ENCODE measurements at regions not wholly inside any gene's neighbourhood (a gene's known extent, or its start where the extent isn't known, plus 50 kb on each side); places are given as distances from the start of the nearest gene placed in this dataset.
"Not testable (repeated sequence)": the region's sequence is repeated elsewhere in the genome, so short reads cannot be mapped to it uniquely, and the experiment has no call there.

DNA sequence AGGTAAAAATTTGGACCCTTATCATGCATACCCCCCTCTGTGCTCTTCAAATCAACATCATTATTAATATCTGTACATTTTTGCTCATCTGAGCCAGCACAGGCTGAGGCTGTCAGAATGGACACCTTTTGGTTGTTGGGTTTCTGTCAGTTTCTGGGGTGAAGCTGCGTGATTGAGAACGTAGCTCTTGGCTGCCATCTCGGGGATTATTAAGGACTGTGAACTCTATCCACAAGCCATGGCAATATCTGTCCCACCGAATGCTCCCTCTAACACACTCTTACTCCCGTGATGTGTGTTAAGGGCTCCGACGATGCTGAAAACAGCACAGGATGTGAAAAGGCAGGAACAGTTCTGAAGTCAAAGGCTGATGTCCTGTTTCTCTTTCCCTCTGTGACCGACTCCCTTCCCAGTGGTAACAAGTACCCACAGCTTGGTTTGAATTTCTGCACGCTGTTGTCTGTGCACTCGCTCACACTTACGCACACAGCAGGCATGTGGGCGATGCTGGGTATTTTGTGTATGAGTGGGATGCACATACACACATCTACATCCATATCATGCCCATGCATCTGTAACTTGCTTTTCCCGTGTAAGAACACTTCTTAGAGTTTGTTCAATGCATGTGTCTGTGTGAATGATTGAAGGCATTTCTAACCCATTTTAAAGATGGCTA lies 405.6 kb downstream of the TMEM121 start:
- no peak for DNase-seq (ENCODE audit: low read depth in 2 of 2)

- no peak for DNase-seq (ENCODE audit: low read depth in 2 of 2)
Measured at GRCh38 chr14:105933238-105933637, 406.9 kb downstream of the TMEM121 start.

DNA sequence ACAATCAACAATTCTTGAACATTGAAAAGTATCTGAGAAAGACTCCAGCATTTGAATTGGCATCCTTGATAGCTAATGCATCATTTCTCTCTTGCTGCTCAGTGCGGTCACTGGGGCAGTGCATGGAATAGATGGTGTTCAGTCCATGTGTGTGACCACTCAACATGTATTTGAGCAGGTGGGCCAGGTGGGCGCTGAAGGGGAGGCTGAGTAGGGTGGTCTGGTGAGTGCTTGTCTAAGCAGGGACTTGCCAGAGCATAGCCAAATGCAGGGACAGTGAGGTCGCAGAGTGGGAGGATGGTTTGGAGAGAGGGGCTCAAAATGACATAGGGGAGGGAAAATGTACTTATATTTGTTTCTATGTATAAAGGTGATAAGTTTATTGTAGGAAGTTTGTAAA lies 409.0 kb downstream of the TMEM121 start:
- no peak for DNase-seq (ENCODE audit: low read depth in 2 of 2)

- DNase-seq (ENCODE audit: low read depth in 2 of 2): no peak
Measured at GRCh38 chr14:105937253-105938054, 411.1 kb downstream of the TMEM121 start.

DNA sequence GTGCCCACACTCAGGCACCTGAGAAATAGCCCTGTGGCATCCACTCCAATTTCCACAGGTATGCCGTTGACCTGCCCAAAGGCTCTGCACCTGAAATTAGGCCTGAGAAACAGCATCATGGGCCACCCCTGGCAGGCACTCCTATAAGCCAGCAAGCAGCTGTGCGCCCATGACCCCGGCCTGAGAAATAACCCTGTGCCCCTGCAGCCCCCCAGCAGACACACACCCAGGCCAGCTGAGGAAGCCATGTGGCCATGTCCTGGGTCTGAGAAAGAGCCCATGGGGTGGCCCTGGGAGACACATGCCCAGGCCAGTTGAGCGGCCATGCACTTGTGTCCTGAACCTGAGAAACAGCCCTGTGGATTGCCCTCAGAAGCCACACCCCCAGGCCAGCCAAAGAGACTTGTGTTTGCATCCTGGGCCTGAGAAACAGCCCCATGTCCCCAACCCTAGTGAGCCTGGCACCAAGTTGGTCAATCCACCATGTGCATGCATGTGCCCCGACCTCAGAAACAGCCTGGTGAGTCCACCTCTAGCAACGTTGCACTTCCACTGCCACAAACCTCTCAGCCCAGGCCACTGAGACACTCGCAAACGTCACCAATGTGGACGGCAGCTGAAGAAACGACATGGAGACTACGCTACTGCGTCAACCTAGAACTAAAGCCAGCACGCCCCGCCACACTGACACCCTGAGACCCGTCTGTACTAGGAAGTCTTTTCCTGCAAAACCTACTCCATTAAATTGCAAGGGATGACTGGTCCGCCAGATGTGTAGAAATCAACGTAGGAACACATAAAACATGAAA lies 411.9 kb downstream of the TMEM121 start:
- DNase-seq (ENCODE audit: low read depth in 2 of 2): no peak

DNA sequence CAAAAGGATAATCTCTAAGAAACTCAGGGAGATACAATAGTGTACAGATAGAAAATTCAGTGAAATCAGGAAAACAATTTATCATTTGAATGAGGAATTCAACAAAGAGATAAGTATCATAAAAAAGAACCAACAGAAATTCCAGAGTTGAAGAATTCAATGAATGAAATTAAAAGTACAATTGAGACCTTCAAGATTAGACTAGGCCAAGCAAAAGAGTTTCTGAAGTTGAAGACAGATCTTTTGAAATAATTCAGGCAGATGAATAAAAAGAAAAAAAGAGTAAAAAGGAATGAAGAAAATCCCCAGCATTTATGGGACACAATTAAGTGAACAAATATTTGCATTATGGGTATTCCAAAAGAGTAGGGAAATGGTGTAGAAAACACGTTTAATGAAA lies 412.6 kb downstream of the TMEM121 start:
- no peak for DNase-seq (ENCODE audit: low read depth in 2 of 2)

- no peak for DNase-seq (ENCODE audit: low read depth in 2 of 2)
Measured at GRCh38 chr14:105939810-105940508, 413.6 kb downstream of the TMEM121 start.

DNA sequence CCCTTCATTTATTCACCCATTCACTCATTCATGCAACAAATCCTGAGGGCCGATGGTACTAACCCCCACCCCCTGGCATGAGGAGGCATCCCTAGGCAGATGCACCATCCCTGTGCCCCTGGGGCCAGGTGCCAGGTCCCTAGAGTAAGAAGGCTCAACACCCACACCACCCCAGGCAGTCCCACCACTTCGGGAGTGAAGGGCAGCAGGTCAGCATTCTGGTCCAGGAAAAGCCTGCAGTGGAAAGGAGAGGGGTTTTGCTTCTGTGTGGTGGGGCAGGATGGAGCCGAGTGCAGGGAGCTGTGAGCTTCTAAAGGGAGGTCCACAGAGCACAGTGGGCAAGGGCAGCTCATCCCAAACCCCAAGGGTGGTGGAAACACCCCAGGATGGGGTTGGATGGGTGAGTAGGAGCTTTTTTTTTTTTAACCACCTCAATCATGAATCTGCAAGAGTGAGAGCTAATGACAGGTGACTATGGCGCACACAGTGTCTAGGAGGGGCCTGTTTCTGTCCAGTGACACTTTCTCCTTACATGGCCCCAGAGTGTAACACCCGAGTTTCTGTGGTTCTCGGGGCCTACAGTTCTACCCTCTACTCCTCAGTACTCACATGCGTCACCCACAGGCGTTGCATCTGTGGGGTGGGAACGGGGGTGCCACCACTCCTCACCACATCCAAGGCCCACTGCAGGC lies 414.3 kb downstream of the TMEM121 start:
- no peak for DNase-seq (ENCODE audit: low read depth in 2 of 2)

DNA sequence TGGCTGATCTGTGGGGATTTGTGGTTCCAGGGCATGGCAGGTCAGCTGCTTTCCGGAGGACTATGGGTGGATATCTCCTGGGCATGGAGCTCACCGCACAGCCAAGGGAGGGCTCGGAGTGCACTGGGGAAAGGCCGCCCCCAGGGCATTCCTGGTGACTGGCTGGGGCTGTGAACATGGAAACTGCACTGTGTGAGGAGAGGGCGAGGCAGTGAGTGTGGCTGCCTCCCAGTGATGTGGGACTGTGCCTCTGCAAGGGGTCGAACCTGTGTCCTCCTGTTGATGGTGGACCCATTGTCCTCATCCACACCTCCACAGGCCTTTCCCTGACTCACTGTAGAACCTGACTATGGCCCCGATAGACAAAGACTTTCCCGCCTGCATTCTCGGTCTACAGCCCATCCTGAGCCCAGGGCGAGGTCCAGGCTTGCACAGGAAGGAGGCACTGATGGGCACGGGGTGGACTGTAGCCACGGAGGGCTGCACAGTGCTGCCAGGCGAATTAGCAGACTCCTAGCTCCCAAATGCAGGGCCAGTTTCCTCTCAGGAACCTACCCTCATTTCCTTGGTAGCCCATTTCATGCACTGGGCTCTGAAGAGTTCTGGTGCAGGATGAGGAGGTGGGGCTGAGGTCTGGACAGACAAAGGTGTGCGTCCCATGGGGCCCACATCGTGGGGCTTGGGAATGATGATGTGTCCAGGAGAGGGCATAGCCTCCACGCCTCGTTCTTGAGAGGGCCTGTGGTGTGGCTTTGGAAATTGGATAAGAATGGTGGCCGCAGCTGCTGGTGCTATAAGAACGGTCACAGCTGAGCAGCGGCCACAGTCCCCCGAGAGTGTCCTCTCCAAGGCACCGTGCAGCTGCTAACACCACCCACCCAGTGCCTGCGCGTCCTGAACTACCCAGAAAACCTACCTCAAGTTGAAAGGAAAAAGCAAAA lies 415.1 kb downstream of the TMEM121 start:
- DNase-seq (ENCODE audit: low read depth in 2 of 2): no peak

GRCh38 chr14:105942725-105943124 lies 416.3 kb downstream of the TMEM121 start:
- not testable (repeated sequence) for DNase-seq (ENCODE audit: low read depth in 2 of 2)

DNA sequence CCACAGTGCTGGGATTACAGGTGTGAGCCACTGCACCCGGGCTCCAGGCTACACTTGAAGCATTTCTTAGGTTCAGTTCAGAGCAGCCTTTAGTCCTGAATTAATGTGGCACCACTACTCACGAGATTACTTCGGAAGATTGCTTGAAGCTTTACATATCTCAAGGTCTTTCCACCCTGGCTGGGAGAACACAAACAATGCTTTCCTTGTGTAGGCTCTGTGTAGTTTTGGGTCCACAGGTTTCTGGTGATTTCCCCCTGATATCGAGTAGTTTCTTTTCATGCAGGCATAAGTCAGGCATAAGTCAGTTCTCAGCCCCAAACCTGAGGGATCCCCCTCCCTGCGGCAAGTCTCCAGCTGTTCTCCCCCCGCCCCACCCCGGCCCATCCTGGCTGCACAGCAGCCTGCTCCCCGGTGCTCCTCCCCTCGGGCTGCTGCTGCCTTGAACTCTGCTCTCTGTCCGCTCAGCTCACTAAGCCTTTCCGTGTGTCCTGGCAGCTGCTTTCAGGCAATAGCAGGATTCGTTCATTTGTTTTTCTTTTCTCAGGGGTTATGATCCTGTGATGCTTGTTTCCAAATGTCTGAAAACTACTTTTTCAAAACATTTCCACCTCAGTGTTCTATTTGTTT lies 417.7 kb downstream of the TMEM121 start:
- no peak for DNase-seq (ENCODE audit: low read depth in 2 of 2)

DNA sequence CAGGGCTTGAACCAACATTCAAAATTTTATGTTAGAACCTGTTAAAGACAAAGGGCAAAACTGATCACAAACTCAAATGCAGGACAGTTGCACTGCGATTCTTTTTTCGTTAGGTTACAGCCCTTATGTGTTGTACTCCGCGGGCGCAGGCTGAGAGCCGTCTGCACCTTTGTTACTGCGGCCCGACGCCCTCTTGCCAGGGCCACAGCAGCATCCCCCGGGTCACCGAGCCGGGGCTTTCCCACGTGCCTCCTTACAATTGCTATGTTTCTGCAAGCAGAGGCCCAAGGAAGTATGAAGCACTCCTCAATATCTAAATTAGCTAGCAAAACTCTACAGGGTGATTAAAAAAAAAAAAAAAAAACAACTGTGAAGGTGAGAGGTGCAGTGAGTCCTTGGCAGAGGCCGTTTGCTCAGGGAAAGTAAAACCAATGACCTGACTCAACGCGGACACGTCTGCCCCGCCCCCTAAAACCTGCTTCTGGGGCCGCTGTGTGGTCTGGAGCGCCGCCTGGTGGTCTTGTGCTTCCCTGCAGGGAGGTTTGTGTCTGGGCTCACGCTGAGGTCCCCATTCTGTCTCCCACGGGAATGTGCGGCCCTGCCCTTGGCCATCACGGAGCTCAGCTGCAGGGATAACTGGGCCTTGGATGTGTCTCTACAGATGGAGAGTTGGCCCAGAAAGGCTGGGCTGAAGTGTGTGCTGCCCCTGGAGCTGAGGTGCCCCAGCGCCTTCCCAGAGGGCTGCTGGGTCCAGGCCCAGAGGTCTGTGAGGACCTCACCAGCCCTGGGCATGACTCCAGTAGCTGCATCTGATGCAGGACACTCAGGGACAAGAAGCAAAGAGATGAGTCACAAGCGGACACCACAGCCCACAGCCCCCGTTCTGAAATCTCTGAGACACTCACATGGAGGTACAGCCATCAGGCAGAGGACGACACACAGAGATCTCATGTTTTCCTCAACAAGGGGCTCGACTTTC lies 418.5 kb downstream of the TMEM121 start:
- peak; percentile 56 to 61 for DNase-seq (ENCODE audit: low read depth in 2 of 2)

DNA sequence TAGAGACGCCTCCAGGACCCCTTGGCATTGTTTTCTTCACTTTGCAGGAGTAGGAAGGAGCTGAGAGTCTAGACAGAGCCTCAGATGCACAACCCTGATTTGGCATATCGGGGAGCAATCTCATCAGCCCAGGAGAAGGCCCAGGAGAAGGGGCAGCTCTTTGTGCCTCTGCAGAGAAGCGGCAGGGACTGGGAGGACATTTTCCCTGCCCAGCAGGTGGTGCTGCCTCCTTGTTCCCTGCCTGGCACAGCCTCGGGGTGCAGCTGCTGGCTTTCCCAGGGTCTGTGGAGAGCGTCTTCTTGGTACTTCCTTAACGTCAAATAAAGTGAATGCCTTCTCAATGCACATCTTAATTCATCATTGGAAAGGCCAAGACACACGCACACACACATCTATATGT lies 419.5 kb downstream of the TMEM121 start:
- DNase-seq (ENCODE audit: low read depth in 2 of 2): no peak

- DNase-seq (ENCODE audit: low read depth in 2 of 2): no peak
Measured at GRCh38 chr14:105947599-105947998, 421.2 kb downstream of the TMEM121 start.

GRCh38 chr14:105948955-105949354 lies 422.6 kb downstream of the TMEM121 start:
- DNase-seq (ENCODE audit: low read depth in 2 of 2): not testable (repeated sequence)

DNA sequence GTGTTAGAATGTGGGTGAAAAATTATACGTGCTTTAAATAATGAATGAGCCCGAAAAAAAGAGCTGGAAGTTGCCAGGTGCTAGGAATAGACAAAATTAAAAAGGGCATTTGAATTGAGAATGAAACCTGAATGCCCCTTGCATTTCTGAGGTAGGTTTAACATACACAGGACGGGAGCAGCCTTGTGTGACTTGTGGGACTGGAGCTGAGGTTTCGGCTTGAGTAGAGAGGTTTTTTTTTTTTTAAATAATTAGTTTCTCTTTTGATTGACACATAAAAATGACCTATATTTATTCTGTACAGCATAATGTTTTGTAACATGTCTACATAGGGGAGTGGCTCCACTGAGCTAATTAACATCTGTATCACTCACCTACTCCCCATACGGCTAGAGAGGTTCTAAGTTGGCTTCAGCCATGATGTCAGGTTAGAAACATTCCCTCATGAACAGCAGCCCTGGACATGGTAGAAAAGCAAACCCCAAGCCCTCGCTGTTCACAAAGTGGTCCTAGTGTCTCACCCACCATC lies 424.0 kb downstream of the TMEM121 start:
- not testable (repeated sequence) for DNase-seq (ENCODE audit: low read depth in 2 of 2)

- no peak for DNase-seq (ENCODE audit: low read depth in 2 of 2)
Measured at GRCh38 chr14:105951399-105951798, 425.0 kb downstream of the TMEM121 start.

DNA sequence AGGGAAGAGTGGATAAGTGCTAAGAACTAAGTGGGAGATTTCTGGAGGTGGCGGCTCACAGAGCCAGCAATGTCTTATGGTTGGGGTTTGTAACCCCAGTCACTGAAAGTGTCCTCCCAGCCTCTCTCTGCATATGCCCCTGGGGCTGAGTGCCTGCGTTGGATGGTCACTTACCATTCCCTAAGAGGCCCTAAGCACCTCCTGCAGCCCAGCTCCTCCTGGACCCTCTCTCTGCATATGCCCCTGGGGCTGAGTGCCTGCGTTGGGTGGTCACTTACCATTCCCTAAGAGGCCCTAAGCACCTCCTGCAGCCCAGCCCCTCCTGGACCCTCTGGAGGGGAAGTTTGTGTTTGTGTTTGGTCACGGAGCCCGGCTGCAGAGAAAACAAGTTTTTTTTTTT lies 425.8 kb downstream of the TMEM121 start:
- no peak for DNase-seq (ENCODE audit: low read depth in 2 of 2)

Data from stimulated activated CD8-positive, alpha-beta memory T cell treated with anti-CD3 and anti-CD28 coated beads, Interleukin-7, amount 100 ng/mL, for 1 hour (primary cell).